Neutrophil (primary cell): ENCODE measurements at regions not wholly inside any gene's neighbourhood (a gene's known extent, or its start where the extent isn't known, plus 50 kb on each side); places are given as distances from the start of the nearest gene placed in this dataset.

Source experiments
- H3K27ac ChIP-seq: fragments of 200-600 bp; sonication (generic); 2 replicates; pipeline ENCODE4 v1.5.1; 2016; ENCODE audit warnings: mild to moderate bottlenecking, moderate library complexity
- H3K27me3 ChIP-seq: fragments of 200-600 bp; sonication (generic); 2 replicates; pipeline ENCODE4 v1.6.0; 2016; ENCODE audit warnings: mild to moderate bottlenecking
- H3K36me3 ChIP-seq: fragments of 200-600 bp; sonication (generic); 2 replicates; pipeline ENCODE4 v1.5.1; 2017
- H3K4me1 ChIP-seq, 2 experiments: fragments of 200-600 bp in 1 of 2; sonication (generic) in 1 of 2; 1 replicate in 1 of 2; 2 replicates in 1 of 2; pipeline versions ENCODE4 v1.5.1 to v1.6.1; 2013 to 2016; ENCODE audit warnings: low read depth in 1 of 2, low read length in 1 of 2, mild to moderate bottlenecking in 1 of 2, moderate library complexity in 1 of 2; ENCODE audit not compliant: control insufficient read depth in 1 of 2, insufficient read depth in 1 of 2
- H3K4me3 ChIP-seq, 2 experiments: fragments of 200-600 bp in 1 of 2; sonication (generic) in 1 of 2; 1 replicate in 1 of 2; 2 replicates in 1 of 2; pipeline ENCODE4 v1.5.1; 2013 to 2016; ENCODE audit warnings: low read depth in 1 of 2, low read length in 1 of 2, mild to moderate bottlenecking in 1 of 2, moderate library complexity in 1 of 2
- H3K9me3 ChIP-seq: fragments of 200-600 bp; sonication (generic); 2 replicates; pipeline ENCODE4 v1.5.1; 2016
- TF ChIP-seq, protein P1 (sequence below): fragments of 200-600 bp; sonication (generic); IDR thresholded peaks from 2 replicates; pipeline ENCODE4 v1.5.1; 2016; ENCODE audit warnings: antibody characterized with exemption

DNA sequence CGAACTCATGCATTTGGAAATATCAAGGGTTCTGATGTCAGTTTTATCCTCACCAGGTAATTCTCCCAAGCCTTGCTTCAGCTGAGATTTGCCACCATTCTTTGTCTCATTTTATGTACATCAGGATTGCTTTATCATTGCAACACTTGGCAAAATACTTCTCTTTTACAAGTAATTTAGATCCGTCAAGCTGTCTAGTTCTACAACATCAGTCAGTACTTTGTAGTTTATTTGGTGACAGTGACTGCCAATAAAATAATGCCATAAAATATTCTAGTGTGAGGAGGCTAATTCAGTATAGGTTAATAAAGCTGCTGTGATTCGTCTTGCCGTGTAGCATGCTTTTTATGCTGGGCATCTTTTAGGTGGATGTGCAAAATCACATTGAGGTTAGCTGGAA lies 565.3 kb upstream of the SGO1 start:
- no peak overlapping the region for H3K4me3 ChIP-seq
- no peaks in the 10 kb centered on the region for H3K27me3 ChIP-seq
- TF ChIP-seq, protein P1, sequence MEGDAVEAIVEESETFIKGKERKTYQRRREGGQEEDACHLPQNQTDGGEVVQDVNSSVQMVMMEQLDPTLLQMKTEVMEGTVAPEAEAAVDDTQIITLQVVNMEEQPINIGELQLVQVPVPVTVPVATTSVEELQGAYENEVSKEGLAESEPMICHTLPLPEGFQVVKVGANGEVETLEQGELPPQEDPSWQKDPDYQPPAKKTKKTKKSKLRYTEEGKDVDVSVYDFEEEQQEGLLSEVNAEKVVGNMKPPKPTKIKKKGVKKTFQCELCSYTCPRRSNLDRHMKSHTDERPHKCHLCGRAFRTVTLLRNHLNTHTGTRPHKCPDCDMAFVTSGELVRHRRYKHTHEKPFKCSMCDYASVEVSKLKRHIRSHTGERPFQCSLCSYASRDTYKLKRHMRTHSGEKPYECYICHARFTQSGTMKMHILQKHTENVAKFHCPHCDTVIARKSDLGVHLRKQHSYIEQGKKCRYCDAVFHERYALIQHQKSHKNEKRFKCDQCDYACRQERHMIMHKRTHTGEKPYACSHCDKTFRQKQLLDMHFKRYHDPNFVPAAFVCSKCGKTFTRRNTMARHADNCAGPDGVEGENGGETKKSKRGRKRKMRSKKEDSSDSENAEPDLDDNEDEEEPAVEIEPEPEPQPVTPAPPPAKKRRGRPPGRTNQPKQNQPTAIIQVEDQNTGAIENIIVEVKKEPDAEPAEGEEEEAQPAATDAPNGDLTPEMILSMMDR, result no peak
- H3K4me1 ChIP-seq, result no peaks in the 10 kb centered on the region
- H3K27ac ChIP-seq, result no peak overlapping the region
- H3K9me3 ChIP-seq, result no peaks in the 10 kb centered on the region
- no peaks in the 10 kb centered on the region for H3K36me3 ChIP-seq

DNA sequence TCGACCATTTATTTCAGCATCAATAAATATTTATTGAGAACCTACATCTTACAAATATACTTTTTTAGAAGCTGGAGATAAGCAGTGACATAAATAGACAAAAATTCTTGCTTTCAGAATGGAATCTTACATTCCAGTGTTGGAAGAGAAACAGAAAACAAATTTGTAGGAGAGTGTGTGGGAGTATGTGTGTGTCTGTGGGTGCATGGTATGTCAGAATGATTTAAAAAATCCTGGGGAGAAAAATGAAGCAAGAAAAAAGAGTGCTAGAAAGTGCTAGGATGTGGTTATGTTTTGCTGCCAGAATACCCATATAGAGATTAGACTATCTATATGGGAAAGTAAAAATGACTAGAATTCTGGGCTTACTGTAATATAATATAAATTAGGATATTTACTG lies 561.7 kb upstream of the SGO1 start:
- H3K4me3 ChIP-seq, result no peak overlapping the region
- H3K27ac ChIP-seq, result no peak overlapping the region
- TF ChIP-seq, protein P1, result no peak
- no peaks in the 10 kb centered on the region for H3K36me3 ChIP-seq
- H3K27me3 ChIP-seq, result no peaks in the 10 kb centered on the region
- no peaks in the 10 kb centered on the region for H3K4me1 ChIP-seq
- H3K9me3 ChIP-seq, result no peaks in the 10 kb centered on the region

DNA sequence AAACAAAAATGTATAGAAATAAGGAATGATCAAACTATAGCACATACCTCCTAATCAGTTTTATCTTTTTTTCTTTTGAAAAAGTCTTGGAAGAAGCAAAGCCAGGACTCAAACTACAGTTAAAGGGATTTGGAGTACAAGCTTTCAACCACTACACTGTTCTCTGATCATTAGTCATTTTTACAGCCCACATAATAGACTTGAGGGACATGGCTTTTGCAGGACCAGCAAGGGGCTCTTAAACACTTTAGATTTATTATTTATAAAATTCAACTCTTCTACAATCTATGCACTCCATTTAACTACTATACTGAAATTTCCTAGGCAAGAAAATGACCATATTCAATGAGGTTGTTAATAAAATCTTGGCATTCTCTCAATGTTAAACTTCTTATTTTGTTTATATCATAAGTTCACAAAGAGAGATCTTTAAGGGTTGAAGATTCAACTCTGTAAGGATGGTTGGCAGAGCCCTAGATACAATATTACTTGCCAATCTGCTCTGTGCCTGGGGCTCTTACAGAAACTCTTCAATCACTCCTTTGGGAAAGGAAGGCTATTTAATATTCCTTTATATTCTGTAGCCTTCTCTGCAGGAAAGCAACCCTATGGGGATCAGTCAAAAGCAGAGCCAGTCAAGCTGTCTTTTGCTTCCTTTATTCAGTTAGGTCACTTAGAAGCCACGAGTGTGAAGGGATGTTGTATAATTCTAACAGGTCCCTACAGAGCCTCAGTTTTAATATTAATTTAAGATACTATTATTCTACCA lies 557.7 kb upstream of the SGO1 start:
- no peaks in the 10 kb centered on the region for H3K27me3 ChIP-seq
- no peaks in the 10 kb centered on the region for H3K9me3 ChIP-seq
- H3K27ac ChIP-seq, result no peak overlapping the region
- no peaks in the 10 kb centered on the region for H3K4me1 ChIP-seq
- TF ChIP-seq, protein P1, result no peak
- no peak overlapping the region for H3K4me3 ChIP-seq
- no peaks in the 10 kb centered on the region for H3K36me3 ChIP-seq

DNA sequence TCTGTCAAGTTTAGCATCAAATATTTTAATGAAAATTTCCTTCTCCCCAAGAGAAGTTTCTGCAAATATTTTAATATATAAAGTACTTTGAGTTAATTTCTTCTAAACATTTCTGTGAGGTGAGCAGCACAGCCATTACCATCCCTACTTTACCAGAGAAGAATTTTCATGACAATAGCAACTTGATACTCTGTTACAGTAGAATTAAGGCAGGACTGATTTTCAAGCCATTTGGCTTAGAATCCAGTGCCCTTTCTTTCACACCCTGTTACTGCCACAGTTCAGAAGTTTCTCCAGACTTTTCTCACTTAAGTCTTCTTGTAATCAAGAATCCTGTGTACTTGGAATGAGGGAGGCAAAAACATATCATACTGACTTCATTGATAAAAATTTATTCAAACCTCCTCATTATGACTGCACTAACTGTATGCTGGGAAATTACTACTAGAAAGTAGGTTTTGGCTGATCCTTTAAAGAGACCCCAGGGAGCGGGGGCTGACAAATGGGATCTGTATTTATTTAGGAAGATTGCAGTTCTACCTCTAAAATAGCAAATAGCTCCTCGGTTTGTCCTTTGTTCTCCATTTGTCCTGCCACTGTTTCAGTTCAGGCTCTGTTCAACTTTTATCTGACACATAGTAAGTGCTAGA lies 557.0 kb upstream of the SGO1 start:
- Histone ChIP-seq H3K4me3 (no peak overlapping the region), H3K36me3 (no peaks in the 10 kb centered on the region), H3K27me3 (no peaks in the 10 kb centered on the region), H3K4me1 (no peaks in the 10 kb centered on the region), H3K27ac (no peak overlapping the region), H3K9me3 (no peaks in the 10 kb centered on the region)
- TF ChIP-seq, protein P1, result no peak

DNA sequence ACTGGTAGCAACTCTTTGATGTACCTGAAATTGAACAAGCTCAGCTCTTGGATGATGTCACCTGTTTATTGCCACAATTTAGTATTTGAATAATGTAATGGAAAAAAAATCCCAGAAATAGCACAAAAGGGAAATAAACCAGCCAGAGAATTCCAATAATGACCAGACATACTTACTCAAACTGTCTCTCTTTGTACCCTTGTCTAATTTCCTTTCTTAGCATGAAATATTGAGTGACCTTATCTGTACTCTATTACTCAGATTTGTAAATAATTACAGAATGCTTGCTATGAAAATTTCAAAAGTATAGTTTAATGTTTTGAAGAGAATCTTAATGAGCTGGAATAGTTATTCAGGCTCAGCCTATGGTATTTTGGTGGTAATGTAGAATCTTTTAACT lies 555.4 kb upstream of the SGO1 start:
- H3K9me3 ChIP-seq, result no peaks in the 10 kb centered on the region
- no peaks in the 10 kb centered on the region for H3K36me3 ChIP-seq
- no peaks in the 10 kb centered on the region for H3K27me3 ChIP-seq
- TF ChIP-seq, protein P1, result no peak
- no peak overlapping the region for H3K27ac ChIP-seq
- no peak overlapping the region for H3K4me3 ChIP-seq
- no peaks in the 10 kb centered on the region for H3K4me1 ChIP-seq
